ENCODE measurements at regions not wholly inside any gene's neighbourhood (a gene's known extent, or its start where the extent isn't known, plus 50 kb on each side); places are given as distances from the start of the nearest gene placed in this dataset.
"Not testable (repeated sequence)": the region's sequence is repeated elsewhere in the genome, so short reads cannot be mapped to it uniquely, and the experiment has no call there.

- Mint-ChIP-seq H3K4me1 (ENCODE audit: unreplicated experiment) (no peaks in the 10 kb centered on the region), H3K27ac (no peak overlapping the region), H3K4me3 (no peak overlapping the region), H3K27me3 (peaks cover 21% of the 10 kb centered on the region), H3K9me3 (peaks cover 5% of the 10 kb centered on the region), H3K36me3 (no peaks in the 10 kb centered on the region)
- TF ChIP-seq CTCF (conservative IDR thresholded peaks at IDR 0.05) = no peak
- no peak for DNase-seq (ENCODE audit: extremely low spot score, unreplicated experiment)
Measured at GRCh38 chr3:99562138-99562537, 76.3 kb upstream of the COL8A1 start.

- Mint-ChIP-seq H3K9me3 (peaks cover 5% of the 10 kb centered on the region), H3K4me3 (no peak overlapping the region), H3K27me3 (peaks cover 22% of the 10 kb centered on the region), H3K27ac (no peak overlapping the region), H3K4me1 (ENCODE audit: unreplicated experiment) (no peaks in the 10 kb centered on the region), H3K36me3 (no peaks in the 10 kb centered on the region)
- no peak for TF ChIP-seq CTCF (conservative IDR thresholded peaks at IDR 0.05)
- DNase-seq (ENCODE audit: extremely low spot score, unreplicated experiment) = no peak
Measured at GRCh38 chr3:99561056-99561455, 77.3 kb upstream of the COL8A1 start.

GRCh38 chr3:99559196-99559595 lies 79.2 kb upstream of the COL8A1 start:
- TF ChIP-seq CTCF (conservative IDR thresholded peaks at IDR 0.05) = no peak
- H3K27ac Mint-ChIP-seq = no peak overlapping the region
- no peaks in the 10 kb centered on the region for H3K4me1 Mint-ChIP-seq (ENCODE audit: unreplicated experiment)

DNA sequence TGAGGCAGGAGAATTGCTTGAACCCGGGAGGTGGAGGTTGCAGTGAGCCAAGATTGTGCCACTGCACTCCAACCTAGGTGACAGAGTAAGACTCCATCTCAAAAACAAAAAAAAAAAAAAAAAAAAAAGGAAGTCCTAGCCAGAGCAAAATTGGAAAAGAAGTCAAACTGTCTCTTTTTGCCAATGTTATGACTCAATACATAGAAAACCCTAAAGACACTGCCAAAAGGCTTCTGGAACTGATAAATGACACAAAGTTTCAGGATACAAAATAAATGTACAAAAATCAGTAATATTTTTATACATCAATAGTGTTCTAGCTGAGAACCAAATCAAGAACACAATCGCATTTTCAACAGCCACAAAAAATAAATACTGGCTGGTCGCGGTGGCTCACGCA lies 82.5 kb upstream of the COL8A1 start:
- H3K4me3 Mint-ChIP-seq; H3K36me3 Mint-ChIP-seq; DNase-seq (ENCODE audit: extremely low spot score, unreplicated experiment); H3K4me1 Mint-ChIP-seq (ENCODE audit: unreplicated experiment); H3K27ac Mint-ChIP-seq; H3K9me3 Mint-ChIP-seq: not testable (repeated sequence)
- H3K27me3 Mint-ChIP-seq = peaks cover 31% of the 10 kb centered on the region

More at GRCh38 chr3:99559196-99559595, 79.2 kb upstream of the COL8A1 start:
- no peaks in the 10 kb centered on the region for H3K36me3 Mint-ChIP-seq
- peaks cover 5% of the 10 kb centered on the region for H3K9me3 Mint-ChIP-seq
- no peak overlapping the region for H3K4me3 Mint-ChIP-seq
- no peak for DNase-seq (ENCODE audit: extremely low spot score, unreplicated experiment)
- peaks cover 23% of the 10 kb centered on the region for H3K27me3 Mint-ChIP-seq

GRCh38 chr3:99551520-99551919 lies 86.9 kb upstream of the COL8A1 start:
- Mint-ChIP-seq H3K36me3 (no peaks in the 10 kb centered on the region), H3K27ac (no peak overlapping the region), H3K27me3 (peaks cover 38% of the 10 kb centered on the region), H3K4me1 (ENCODE audit: unreplicated experiment) (no peaks in the 10 kb centered on the region), H3K4me3 (no peak overlapping the region), H3K9me3 (no peaks in the 10 kb centered on the region)
- no peak for TF ChIP-seq CTCF (conservative IDR thresholded peaks at IDR 0.05)
- no peak for DNase-seq (ENCODE audit: extremely low spot score, unreplicated experiment)

DNA sequence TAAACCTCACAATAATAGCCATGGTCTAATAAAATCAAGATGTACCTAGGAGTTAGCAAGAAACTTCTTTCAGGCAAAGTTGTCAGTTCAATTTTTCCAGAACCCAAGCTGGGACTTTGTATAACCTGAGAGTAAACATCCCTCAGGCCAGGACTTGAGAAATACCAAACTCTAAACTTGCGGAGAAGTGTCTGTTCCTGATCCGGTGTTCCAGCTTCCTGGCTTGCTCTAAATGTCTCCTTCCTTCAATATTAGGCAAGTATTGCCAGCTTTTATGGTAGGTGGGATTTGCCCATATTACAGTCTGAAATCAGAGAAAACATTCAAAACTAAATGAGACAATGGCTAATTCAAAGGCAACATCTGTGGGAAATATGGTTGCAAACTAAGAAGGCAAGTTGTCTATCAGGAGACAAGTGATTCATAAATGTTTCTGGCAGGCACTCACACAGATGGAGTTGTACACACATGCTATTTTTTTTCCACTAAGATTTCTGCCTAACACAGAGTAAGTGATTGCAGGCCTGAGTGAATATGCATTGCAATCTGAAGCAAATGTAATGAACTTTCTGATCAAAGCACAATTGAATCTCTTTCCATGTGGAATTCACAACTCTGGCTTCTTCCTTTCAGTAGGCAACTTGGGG lies 88.3 kb upstream of the COL8A1 start:
- Mint-ChIP-seq H3K36me3 (no peaks in the 10 kb centered on the region), H3K9me3 (no peaks in the 10 kb centered on the region), H3K4me3 (no peak overlapping the region), H3K27me3 (peaks cover 34% of the 10 kb centered on the region), H3K4me1 (ENCODE audit: unreplicated experiment) (no peaks in the 10 kb centered on the region), H3K27ac (no peak overlapping the region)
- DNase-seq (ENCODE audit: extremely low spot score, unreplicated experiment) = no peak
- TF ChIP-seq CTCF (conservative IDR thresholded peaks at IDR 0.05) = no peak

Data from type B pancreatic cell (in vitro differentiated cells).